WI38 (cell line): ENCODE measurements at regions not wholly inside any gene's neighbourhood (a gene's known extent, or its start where the extent isn't known, plus 50 kb on each side); places are given as distances from the start of the nearest gene placed in this dataset.

Experiments
- H3K4me3 ChIP-seq: 2 replicates; pipeline ENCODE4 v1.5.1; 2011; ENCODE audit warnings: low read depth, mild to moderate bottlenecking, control low read depth, low read length
- TF ChIP-seq, protein P1 (sequence below): IDR thresholded peaks from 2 replicates; pipeline ENCODE4 v1.5.1; 2012; ENCODE audit warnings: low read depth, mild to moderate bottlenecking, control low read depth, low read length

DNA sequence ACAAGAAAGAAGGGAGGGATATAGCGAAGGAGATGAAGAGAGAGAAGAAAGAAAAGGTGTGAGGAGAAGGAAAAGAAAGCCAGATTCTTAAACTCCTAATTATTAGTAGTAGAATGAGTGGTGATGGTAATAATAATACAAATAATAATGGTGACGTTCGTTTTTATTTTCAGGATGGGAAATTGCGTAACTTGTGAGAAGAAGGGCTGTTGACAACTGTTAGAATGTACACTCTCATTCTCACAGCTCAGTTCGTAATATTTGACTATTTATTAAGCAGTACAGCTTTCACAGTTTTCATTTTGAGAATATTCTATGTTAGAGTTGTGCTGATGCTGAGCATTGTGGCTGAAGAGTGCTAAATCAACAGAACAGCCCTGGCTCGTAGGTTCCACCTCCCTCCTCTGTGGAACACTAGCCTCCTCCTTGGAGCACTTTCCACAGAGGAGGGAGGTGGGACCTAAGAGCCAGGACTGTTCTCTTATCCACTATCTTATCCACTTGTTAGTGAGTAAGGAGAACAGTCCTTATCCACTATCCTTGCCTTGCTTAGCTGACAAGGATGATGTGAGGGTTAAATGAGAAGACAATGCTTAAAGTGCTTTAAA is 258.3 kb upstream of the VLDLR start:
- H3K4me3 ChIP-seq, result no peak overlapping the region
- TF ChIP-seq, protein P1, sequence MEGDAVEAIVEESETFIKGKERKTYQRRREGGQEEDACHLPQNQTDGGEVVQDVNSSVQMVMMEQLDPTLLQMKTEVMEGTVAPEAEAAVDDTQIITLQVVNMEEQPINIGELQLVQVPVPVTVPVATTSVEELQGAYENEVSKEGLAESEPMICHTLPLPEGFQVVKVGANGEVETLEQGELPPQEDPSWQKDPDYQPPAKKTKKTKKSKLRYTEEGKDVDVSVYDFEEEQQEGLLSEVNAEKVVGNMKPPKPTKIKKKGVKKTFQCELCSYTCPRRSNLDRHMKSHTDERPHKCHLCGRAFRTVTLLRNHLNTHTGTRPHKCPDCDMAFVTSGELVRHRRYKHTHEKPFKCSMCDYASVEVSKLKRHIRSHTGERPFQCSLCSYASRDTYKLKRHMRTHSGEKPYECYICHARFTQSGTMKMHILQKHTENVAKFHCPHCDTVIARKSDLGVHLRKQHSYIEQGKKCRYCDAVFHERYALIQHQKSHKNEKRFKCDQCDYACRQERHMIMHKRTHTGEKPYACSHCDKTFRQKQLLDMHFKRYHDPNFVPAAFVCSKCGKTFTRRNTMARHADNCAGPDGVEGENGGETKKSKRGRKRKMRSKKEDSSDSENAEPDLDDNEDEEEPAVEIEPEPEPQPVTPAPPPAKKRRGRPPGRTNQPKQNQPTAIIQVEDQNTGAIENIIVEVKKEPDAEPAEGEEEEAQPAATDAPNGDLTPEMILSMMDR, result no peak

DNA sequence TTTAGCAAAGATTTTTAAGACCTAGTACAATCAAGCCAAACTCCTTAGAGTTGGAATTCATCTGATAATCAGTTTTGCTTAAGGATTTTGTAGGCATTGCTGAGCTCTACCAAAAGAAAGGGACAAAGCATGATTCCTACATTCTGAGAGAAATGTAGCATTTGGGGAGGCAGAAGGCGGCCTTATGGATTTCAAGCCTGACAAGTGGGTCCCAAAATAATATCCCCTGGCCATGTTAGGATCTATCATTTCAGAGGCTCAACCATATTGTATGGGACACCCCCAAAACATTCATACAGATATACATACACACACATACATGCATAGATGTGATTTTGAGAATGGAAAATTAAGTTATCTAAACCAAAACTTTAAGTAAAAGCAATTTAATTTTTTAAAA is 257.8 kb upstream of the VLDLR start:
- TF ChIP-seq, protein P1, result no peak
- no peak overlapping the region for H3K4me3 ChIP-seq

DNA sequence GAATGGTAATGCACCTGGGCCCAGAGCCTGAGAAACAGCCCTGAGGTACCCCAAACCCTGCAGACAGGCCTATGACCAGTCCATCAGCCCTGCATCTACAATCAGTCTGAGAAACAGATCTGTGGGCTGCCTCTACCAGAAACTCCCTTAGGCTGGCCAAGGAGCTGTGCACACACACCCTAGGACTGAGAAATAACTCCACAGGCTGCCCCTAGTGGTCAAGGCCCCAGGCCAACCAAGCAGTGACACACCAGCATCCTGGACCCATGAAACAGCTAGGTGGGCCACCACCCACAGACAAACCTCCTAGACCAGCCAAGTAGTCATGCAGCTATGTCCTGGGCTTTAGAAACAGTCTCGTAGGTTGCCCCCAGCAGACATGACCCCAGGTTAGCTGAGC is 253.6 kb upstream of the VLDLR start:
- TF ChIP-seq, protein P1, result 0 out of 2 replicates have a peak, but pooled peaks have one; percentile 16
- H3K4me3 ChIP-seq, result no peak overlapping the region

DNA sequence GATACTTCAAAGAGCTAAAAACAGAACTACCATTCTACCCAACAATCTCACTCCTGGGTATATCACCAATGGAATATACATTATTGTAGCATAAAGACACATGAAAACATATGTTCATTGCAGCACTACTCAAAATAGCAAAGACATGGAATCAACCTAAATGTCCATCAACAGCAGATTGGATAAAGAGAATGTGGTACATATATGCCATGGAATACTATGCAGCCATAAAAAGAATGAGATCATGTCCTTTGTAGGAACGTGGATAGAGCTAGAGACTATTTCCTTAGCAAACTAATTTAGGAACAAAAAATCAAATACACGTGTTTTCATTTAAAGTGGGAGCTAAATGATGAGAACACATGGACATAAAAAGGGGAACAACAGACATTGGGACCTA is 247.9 kb upstream of the VLDLR start:
- TF ChIP-seq, protein P1, result no peak
- no peak overlapping the region for H3K4me3 ChIP-seq

DNA sequence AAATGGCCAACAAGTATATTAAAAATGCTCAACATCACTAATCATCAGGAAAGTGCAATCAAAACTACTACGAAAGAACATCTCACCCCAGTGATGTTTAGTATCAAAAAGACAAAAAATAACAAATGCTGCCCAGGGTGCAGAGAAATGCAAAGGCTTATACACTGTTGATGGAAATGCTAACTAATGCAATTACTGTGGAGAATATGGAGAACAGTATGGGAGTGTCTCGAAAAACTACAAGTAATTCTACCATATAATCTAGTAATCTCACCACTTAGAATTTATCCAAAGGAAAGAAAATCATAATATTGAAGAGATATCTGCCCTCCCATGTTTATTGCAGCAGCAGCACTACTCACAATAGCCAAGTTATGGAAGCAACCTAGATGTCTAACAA is 246.5 kb upstream of the VLDLR start:
- no peak overlapping the region for H3K4me3 ChIP-seq
- TF ChIP-seq, protein P1, result no peak

DNA sequence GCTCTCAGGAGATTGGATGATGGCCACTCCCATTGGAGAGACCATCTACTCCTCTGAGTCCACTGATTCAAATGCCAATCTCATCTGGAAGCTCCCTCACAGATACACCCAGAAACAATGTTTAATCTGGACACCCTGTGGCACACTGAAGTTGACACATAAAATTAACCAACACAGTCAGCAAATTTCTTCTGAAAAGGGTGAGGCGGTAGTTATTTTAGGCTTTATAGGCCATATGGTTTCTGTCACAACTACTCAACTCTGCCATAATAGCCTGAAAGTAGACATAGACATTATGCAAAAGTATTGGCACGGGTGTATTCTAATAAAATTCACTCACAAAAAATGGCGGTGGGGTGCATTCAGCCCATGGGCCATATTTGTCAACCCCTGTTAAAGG is 244.5 kb upstream of the VLDLR start:
- no peak overlapping the region for H3K4me3 ChIP-seq
- TF ChIP-seq, protein P1, result no peak

DNA sequence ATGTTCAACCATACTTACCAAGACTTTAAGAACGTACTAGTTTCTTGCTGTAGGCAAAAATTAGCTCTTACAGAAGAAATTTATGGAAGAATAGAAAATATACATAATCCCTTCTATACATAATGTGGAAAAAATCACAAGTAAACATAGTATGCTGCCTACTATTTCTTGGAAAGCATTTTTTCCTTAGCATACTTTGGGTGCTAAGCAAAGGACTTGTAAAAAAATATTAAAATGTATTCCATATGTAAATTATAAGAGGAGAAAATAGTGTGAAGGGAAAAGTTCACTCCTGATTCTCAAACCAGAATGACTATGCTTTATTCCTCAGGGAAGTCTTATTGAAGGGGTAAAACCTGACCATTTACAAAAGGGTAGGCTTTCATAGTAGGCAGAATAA is 243.8 kb upstream of the VLDLR start:
- TF ChIP-seq, protein P1, result no peak
- H3K4me3 ChIP-seq, result no peak overlapping the region
